ENCODE measurements at regions not wholly inside any gene's neighbourhood (a gene's known extent, or its start where the extent isn't known, plus 50 kb on each side); places are given as distances from the start of the nearest gene placed in this dataset.

- Histone ChIP-seq H3K27ac (ENCODE audit: low read length) (no peak overlapping the region), H3K4me3 (ENCODE audit: low read length in 2 of 2) (no peak overlapping the region), H3K9me3 (ENCODE audit: control insufficient read depth in 2 of 2, low read length in 2 of 2) (no peaks in the 10 kb centered on the region), H3K36me3 (ENCODE audit: control insufficient read depth in 2 of 2, insufficient read depth in 2 of 2, low read length in 2 of 2) (no peaks in the 10 kb centered on the region), H3K9ac (ENCODE audit: low read length in 2 of 2) (no peak overlapping the region), H3K27me3 (ENCODE audit: control insufficient read depth in 1 of 2, insufficient read depth in 2 of 2, low read length in 2 of 2) (no peaks in the 10 kb centered on the region), H3K4me1 (ENCODE audit: control insufficient read depth, insufficient read depth, low read length) (peaks cover 8% of the 10 kb centered on the region)
Observed at GRCh38 chr7:17685141-17685540, 255.2 kb downstream of the SNX13 start.

GRCh38 chr7:17687361-17687760, 252.9 kb downstream of the SNX13 start:
- H3K27me3 ChIP-seq (ENCODE audit: control insufficient read depth in 1 of 2, insufficient read depth in 2 of 2, low read length in 2 of 2), result no peaks in the 10 kb centered on the region
- H3K4me1 ChIP-seq (ENCODE audit: control insufficient read depth, insufficient read depth, low read length), result peaks cover 3% of the 10 kb centered on the region
- no peaks in the 10 kb centered on the region for H3K9me3 ChIP-seq (ENCODE audit: control insufficient read depth in 2 of 2, low read length in 2 of 2)
- no peak overlapping the region for H3K27ac ChIP-seq (ENCODE audit: low read length)
- no peak overlapping the region for H3K9ac ChIP-seq (ENCODE audit: low read length in 2 of 2)
- no peak overlapping the region for H3K4me3 ChIP-seq (ENCODE audit: low read length in 2 of 2)
- H3K36me3 ChIP-seq (ENCODE audit: control insufficient read depth in 2 of 2, insufficient read depth in 2 of 2, low read length in 2 of 2), result no peaks in the 10 kb centered on the region

- Histone ChIP-seq H3K4me1 (ENCODE audit: control insufficient read depth, insufficient read depth, low read length) (no peaks in the 10 kb centered on the region), H3K27me3 (ENCODE audit: control insufficient read depth in 1 of 2, insufficient read depth in 2 of 2, low read length in 2 of 2) (no peaks in the 10 kb centered on the region), H3K9ac (ENCODE audit: low read length in 2 of 2) (no peak overlapping the region), H3K36me3 (ENCODE audit: control insufficient read depth in 2 of 2, insufficient read depth in 2 of 2, low read length in 2 of 2) (no peaks in the 10 kb centered on the region), H3K4me3 (ENCODE audit: low read length in 2 of 2) (no peak overlapping the region), H3K27ac (ENCODE audit: low read length) (no peak overlapping the region), H3K9me3 (ENCODE audit: control insufficient read depth in 2 of 2, low read length in 2 of 2) (no peaks in the 10 kb centered on the region)
Observed at GRCh38 chr7:17689361-17689902, 250.9 kb downstream of the SNX13 start.

- Histone ChIP-seq H3K27me3 (ENCODE audit: control insufficient read depth in 1 of 2, insufficient read depth in 2 of 2, low read length in 2 of 2) (no peaks in the 10 kb centered on the region), H3K36me3 (ENCODE audit: control insufficient read depth in 2 of 2, insufficient read depth in 2 of 2, low read length in 2 of 2) (no peaks in the 10 kb centered on the region), H3K4me3 (ENCODE audit: low read length in 2 of 2) (no peak overlapping the region), H3K9me3 (ENCODE audit: control insufficient read depth in 2 of 2, low read length in 2 of 2) (no peaks in the 10 kb centered on the region), H3K27ac (ENCODE audit: low read length) (no peak overlapping the region), H3K4me1 (ENCODE audit: control insufficient read depth, insufficient read depth, low read length) (no peaks in the 10 kb centered on the region), H3K9ac (ENCODE audit: low read length in 2 of 2) (no peak overlapping the region)
Observed at GRCh38 chr7:17690030-17690429, 250.3 kb downstream of the SNX13 start.

GRCh38 chr7:17696422-17696821, 243.9 kb downstream of the SNX13 start:
- Histone ChIP-seq H3K27me3 (ENCODE audit: control insufficient read depth in 1 of 2, insufficient read depth in 2 of 2, low read length in 2 of 2) (no peaks in the 10 kb centered on the region), H3K9me3 (ENCODE audit: control insufficient read depth in 2 of 2, low read length in 2 of 2) (peaks cover 6 to 7% of the 10 kb centered on the region in 2 donors), H3K9ac (ENCODE audit: low read length in 2 of 2) (no peak overlapping the region), H3K4me1 (ENCODE audit: control insufficient read depth, insufficient read depth, low read length) (no peaks in the 10 kb centered on the region), H3K27ac (ENCODE audit: low read length) (no peak overlapping the region), H3K36me3 (ENCODE audit: control insufficient read depth in 2 of 2, insufficient read depth in 2 of 2, low read length in 2 of 2) (no peaks in the 10 kb centered on the region), H3K4me3 (ENCODE audit: low read length in 2 of 2) (no peak overlapping the region)

- H3K27me3 ChIP-seq (ENCODE audit: control insufficient read depth in 1 of 2, insufficient read depth in 2 of 2, low read length in 2 of 2), result no peaks in the 10 kb centered on the region
- H3K27ac ChIP-seq (ENCODE audit: low read length), result no peak overlapping the region
- no peak overlapping the region for H3K4me3 ChIP-seq (ENCODE audit: low read length in 2 of 2)
- H3K9me3 ChIP-seq (ENCODE audit: control insufficient read depth in 2 of 2, low read length in 2 of 2), result peaks cover 6 to 7% of the 10 kb centered on the region in 2 donors
- H3K36me3 ChIP-seq (ENCODE audit: control insufficient read depth in 2 of 2, insufficient read depth in 2 of 2, low read length in 2 of 2), result no peaks in the 10 kb centered on the region
- H3K4me1 ChIP-seq (ENCODE audit: control insufficient read depth, insufficient read depth, low read length), result no peaks in the 10 kb centered on the region
- no peak overlapping the region for H3K9ac ChIP-seq (ENCODE audit: low read length in 2 of 2)
Observed at GRCh38 chr7:17697128-17697881, 243.0 kb downstream of the SNX13 start.

GRCh38 chr7:17699696-17700095, 240.6 kb downstream of the SNX13 start:
- Histone ChIP-seq H3K9ac (ENCODE audit: low read length in 2 of 2) (no peak overlapping the region), H3K4me1 (ENCODE audit: control insufficient read depth, insufficient read depth, low read length) (no peaks in the 10 kb centered on the region), H3K36me3 (ENCODE audit: control insufficient read depth in 2 of 2, insufficient read depth in 2 of 2, low read length in 2 of 2) (no peaks in the 10 kb centered on the region), H3K4me3 (ENCODE audit: low read length in 2 of 2) (no peak overlapping the region), H3K27ac (ENCODE audit: low read length) (no peak overlapping the region), H3K27me3 (ENCODE audit: control insufficient read depth in 1 of 2, insufficient read depth in 2 of 2, low read length in 2 of 2) (no peaks in the 10 kb centered on the region), H3K9me3 (ENCODE audit: control insufficient read depth in 2 of 2, low read length in 2 of 2) (peaks cover 6 to 7% of the 10 kb centered on the region in 2 donors)

- Histone ChIP-seq H3K27me3 (ENCODE audit: control insufficient read depth in 1 of 2, insufficient read depth in 2 of 2, low read length in 2 of 2) (no peaks in the 10 kb centered on the region), H3K9me3 (ENCODE audit: control insufficient read depth in 2 of 2, low read length in 2 of 2) (peaks cover 6 to 7% of the 10 kb centered on the region in 2 donors), H3K4me1 (ENCODE audit: control insufficient read depth, insufficient read depth, low read length) (no peaks in the 10 kb centered on the region), H3K27ac (ENCODE audit: low read length) (no peak overlapping the region), H3K9ac (ENCODE audit: low read length in 2 of 2) (no peak overlapping the region), H3K4me3 (ENCODE audit: low read length in 2 of 2) (no peak overlapping the region), H3K36me3 (ENCODE audit: control insufficient read depth in 2 of 2, insufficient read depth in 2 of 2, low read length in 2 of 2) (no peaks in the 10 kb centered on the region)
Observed at GRCh38 chr7:17700138-17700537, 240.2 kb downstream of the SNX13 start.

- H3K27me3 ChIP-seq (ENCODE audit: control insufficient read depth in 1 of 2, insufficient read depth in 2 of 2, low read length in 2 of 2), result no peaks in the 10 kb centered on the region
- H3K4me1 ChIP-seq (ENCODE audit: control insufficient read depth, insufficient read depth, low read length), result no peaks in the 10 kb centered on the region
- H3K9ac ChIP-seq (ENCODE audit: low read length in 2 of 2), result no peak overlapping the region
- H3K4me3 ChIP-seq (ENCODE audit: low read length in 2 of 2), result no peak overlapping the region
- no peaks in the 10 kb centered on the region for H3K36me3 ChIP-seq (ENCODE audit: control insufficient read depth in 2 of 2, insufficient read depth in 2 of 2, low read length in 2 of 2)
- H3K27ac ChIP-seq (ENCODE audit: low read length), result no peak overlapping the region
- H3K9me3 ChIP-seq (ENCODE audit: control insufficient read depth in 2 of 2, low read length in 2 of 2), result no peaks in the 10 kb centered on the region
Observed at GRCh38 chr7:17706275-17706674, 234.0 kb downstream of the SNX13 start.

- Histone ChIP-seq H3K4me1 (ENCODE audit: control insufficient read depth, insufficient read depth, low read length) (no peaks in the 10 kb centered on the region), H3K27ac (ENCODE audit: low read length) (no peak overlapping the region), H3K27me3 (ENCODE audit: control insufficient read depth in 1 of 2, insufficient read depth in 2 of 2, low read length in 2 of 2) (no peaks in the 10 kb centered on the region), H3K36me3 (ENCODE audit: control insufficient read depth in 2 of 2, insufficient read depth in 2 of 2, low read length in 2 of 2) (no peaks in the 10 kb centered on the region), H3K4me3 (ENCODE audit: low read length in 2 of 2) (no peak overlapping the region), H3K9me3 (ENCODE audit: control insufficient read depth in 2 of 2, low read length in 2 of 2) (no peaks in the 10 kb centered on the region), H3K9ac (ENCODE audit: low read length in 2 of 2) (no peak overlapping the region)
Observed at GRCh38 chr7:17706734-17707133, 233.6 kb downstream of the SNX13 start.

- no peaks in the 10 kb centered on the region for H3K4me1 ChIP-seq (ENCODE audit: control insufficient read depth, insufficient read depth, low read length)
- H3K27me3 ChIP-seq (ENCODE audit: control insufficient read depth in 1 of 2, insufficient read depth in 2 of 2, low read length in 2 of 2), result no peaks in the 10 kb centered on the region
- H3K27ac ChIP-seq (ENCODE audit: low read length), result no peak overlapping the region
- no peak overlapping the region for H3K4me3 ChIP-seq (ENCODE audit: low read length in 2 of 2)
- H3K9me3 ChIP-seq (ENCODE audit: control insufficient read depth in 2 of 2, low read length in 2 of 2), result no peaks in the 10 kb centered on the region
- H3K9ac ChIP-seq (ENCODE audit: low read length in 2 of 2), result no peak overlapping the region
- no peaks in the 10 kb centered on the region for H3K36me3 ChIP-seq (ENCODE audit: control insufficient read depth in 2 of 2, insufficient read depth in 2 of 2, low read length in 2 of 2)
Observed at GRCh38 chr7:17709127-17709526, 231.2 kb downstream of the SNX13 start.
